ENCODE measurements at regions not wholly inside any gene's neighbourhood (a gene's known extent, or its start where the extent isn't known, plus 50 kb on each side); places are given as distances from the start of the nearest gene placed in this dataset.

GRCh38 chr12:58262796-58263195, 321.4 kb downstream of the ATP23 start:
- peaks cover 6% of the 10 kb centered on the region for H3K9me3 Mint-ChIP-seq
- H3K27me3 Mint-ChIP-seq (ENCODE audit: low read depth) = peaks cover 5% of the 10 kb centered on the region
- H3K36me3 Mint-ChIP-seq (ENCODE audit: insufficient read depth) = no peaks in the 10 kb centered on the region
- H3K4me1 Mint-ChIP-seq (ENCODE audit: low read depth) = no peaks in the 10 kb centered on the region
- no peak for DNase-seq
- no peak for ATAC-seq
- H3K4me3 Mint-ChIP-seq = no peak overlapping the region

- no peaks in the 10 kb centered on the region for H3K36me3 Mint-ChIP-seq (ENCODE audit: insufficient read depth)
- no peak overlapping the region for H3K4me3 Mint-ChIP-seq
- H3K27me3 Mint-ChIP-seq (ENCODE audit: low read depth) = peaks cover 5% of the 10 kb centered on the region
- H3K9me3 Mint-ChIP-seq = peaks cover 6% of the 10 kb centered on the region
- DNase-seq = no peak
- no peaks in the 10 kb centered on the region for H3K4me1 Mint-ChIP-seq (ENCODE audit: low read depth)
- ATAC-seq = no peak
These were observed 322.4 kb downstream of the ATP23 start for GRCh38 chr12:58263816-58264215.

- peaks cover 9% of the 10 kb centered on the region for H3K9me3 Mint-ChIP-seq
- H3K4me3 Mint-ChIP-seq = no peak overlapping the region
- no peaks in the 10 kb centered on the region for H3K36me3 Mint-ChIP-seq (ENCODE audit: insufficient read depth)
- no peak for ATAC-seq
- DNase-seq = no peak
- H3K4me1 Mint-ChIP-seq (ENCODE audit: low read depth) = no peaks in the 10 kb centered on the region
- H3K27me3 Mint-ChIP-seq (ENCODE audit: low read depth) = peaks cover 4% of the 10 kb centered on the region
These were observed 326.7 kb downstream of the ATP23 start for GRCh38 chr12:58268069-58268468.

GRCh38 chr12:58269476-58269875, 328.1 kb downstream of the ATP23 start:
- Mint-ChIP-seq H3K27me3 (ENCODE audit: low read depth) (peaks cover 4% of the 10 kb centered on the region), H3K4me3 (no peak overlapping the region), H3K9me3 (peaks cover 9% of the 10 kb centered on the region), H3K4me1 (ENCODE audit: low read depth) (no peaks in the 10 kb centered on the region), H3K36me3 (ENCODE audit: insufficient read depth) (no peaks in the 10 kb centered on the region)
- DNase-seq (no peak), ATAC-seq (no peak)

- H3K4me1 Mint-ChIP-seq (ENCODE audit: low read depth) = no peaks in the 10 kb centered on the region
- ATAC-seq (no peak), DNase-seq (no peak)
- peaks cover 4% of the 10 kb centered on the region for H3K27me3 Mint-ChIP-seq (ENCODE audit: low read depth)
- H3K36me3 Mint-ChIP-seq (ENCODE audit: insufficient read depth) = no peaks in the 10 kb centered on the region
- H3K9me3 Mint-ChIP-seq = peaks cover 9% of the 10 kb centered on the region
- H3K4me3 Mint-ChIP-seq = no peak overlapping the region
These were observed 329.8 kb downstream of the ATP23 start for GRCh38 chr12:58270966-58271705.

GRCh38 chr12:58272461-58272860, 331.1 kb downstream of the ATP23 start:
- Mint-ChIP-seq H3K4me3 (no peak overlapping the region), H3K36me3 (ENCODE audit: insufficient read depth) (no peaks in the 10 kb centered on the region), H3K27me3 (ENCODE audit: low read depth) (peaks cover 4% of the 10 kb centered on the region), H3K9me3 (peaks cover 18% of the 10 kb centered on the region), H3K4me1 (ENCODE audit: low read depth) (no peaks in the 10 kb centered on the region)
- ATAC-seq (no peak), DNase-seq (no peak)

- H3K9me3 Mint-ChIP-seq = peaks cover 31% of the 10 kb centered on the region
- H3K27me3 Mint-ChIP-seq (ENCODE audit: low read depth) = no peaks in the 10 kb centered on the region
- H3K4me1 Mint-ChIP-seq (ENCODE audit: low read depth) = no peaks in the 10 kb centered on the region
- H3K36me3 Mint-ChIP-seq (ENCODE audit: insufficient read depth) = no peaks in the 10 kb centered on the region
- DNase-seq (no peak), ATAC-seq (no peak)
- no peak overlapping the region for H3K4me3 Mint-ChIP-seq
These were observed 335.9 kb downstream of the ATP23 start for GRCh38 chr12:58277231-58277630.

- no peak for DNase-seq
- H3K27me3 Mint-ChIP-seq (ENCODE audit: low read depth) = peaks cover 3% of the 10 kb centered on the region
- H3K9me3 Mint-ChIP-seq = peaks cover 27% of the 10 kb centered on the region
- no peaks in the 10 kb centered on the region for H3K36me3 Mint-ChIP-seq (ENCODE audit: insufficient read depth)
- no peak for ATAC-seq
- no peak overlapping the region for H3K4me3 Mint-ChIP-seq
- H3K4me1 Mint-ChIP-seq (ENCODE audit: low read depth) = no peaks in the 10 kb centered on the region
These were observed 342.2 kb downstream of the ATP23 start for GRCh38 chr12:58283553-58283952.

- DNase-seq = no peak
- H3K36me3 Mint-ChIP-seq (ENCODE audit: insufficient read depth) = no peaks in the 10 kb centered on the region
- no peaks in the 10 kb centered on the region for H3K4me1 Mint-ChIP-seq (ENCODE audit: low read depth)
- peaks cover 10% of the 10 kb centered on the region for H3K27me3 Mint-ChIP-seq (ENCODE audit: low read depth)
- H3K9me3 Mint-ChIP-seq = peaks cover 20% of the 10 kb centered on the region
- H3K4me3 Mint-ChIP-seq = no peak overlapping the region
- ATAC-seq = no peak
These were observed 344.2 kb downstream of the ATP23 start for GRCh38 chr12:58285551-58285950.

GRCh38 chr12:58286353-58286752, 345.0 kb downstream of the ATP23 start:
- DNase-seq = no peak
- Mint-ChIP-seq H3K4me3 (no peak overlapping the region), H3K4me1 (ENCODE audit: low read depth) (no peaks in the 10 kb centered on the region), H3K36me3 (ENCODE audit: insufficient read depth) (no peaks in the 10 kb centered on the region), H3K27me3 (ENCODE audit: low read depth) (peaks cover 10% of the 10 kb centered on the region), H3K9me3 (peaks cover 15% of the 10 kb centered on the region)
- no peak for ATAC-seq

GRCh38 chr12:58288190-58288589, 346.8 kb downstream of the ATP23 start:
- ATAC-seq = no peak
- H3K4me1 Mint-ChIP-seq (ENCODE audit: low read depth) = no peaks in the 10 kb centered on the region
- H3K27me3 Mint-ChIP-seq (ENCODE audit: low read depth) = peaks cover 10% of the 10 kb centered on the region
- H3K4me3 Mint-ChIP-seq = no peak overlapping the region
- H3K36me3 Mint-ChIP-seq (ENCODE audit: insufficient read depth) = no peaks in the 10 kb centered on the region
- no peak for DNase-seq
- peaks cover 9% of the 10 kb centered on the region for H3K9me3 Mint-ChIP-seq

- DNase-seq (no peak), ATAC-seq (no peak)
- Mint-ChIP-seq H3K9me3 (no peaks in the 10 kb centered on the region), H3K27me3 (ENCODE audit: low read depth) (peaks cover 16% of the 10 kb centered on the region), H3K4me3 (no peak overlapping the region), H3K36me3 (ENCODE audit: insufficient read depth) (no peaks in the 10 kb centered on the region), H3K4me1 (ENCODE audit: low read depth) (no peaks in the 10 kb centered on the region)
These were observed 349.7 kb downstream of the ATP23 start for GRCh38 chr12:58291106-58291505.

- Mint-ChIP-seq H3K27me3 (ENCODE audit: low read depth) (peaks cover 16% of the 10 kb centered on the region), H3K4me1 (ENCODE audit: low read depth) (no peaks in the 10 kb centered on the region), H3K36me3 (ENCODE audit: insufficient read depth) (no peaks in the 10 kb centered on the region), H3K4me3 (no peak overlapping the region), H3K9me3 (no peaks in the 10 kb centered on the region)
- DNase-seq (no peak), ATAC-seq (no peak)
These were observed 352.1 kb downstream of the ATP23 start for GRCh38 chr12:58293308-58293982.

- no peaks in the 10 kb centered on the region for H3K9me3 Mint-ChIP-seq
- H3K4me1 Mint-ChIP-seq (ENCODE audit: low read depth) = no peaks in the 10 kb centered on the region
- H3K4me3 Mint-ChIP-seq = no peak overlapping the region
- peaks cover 8% of the 10 kb centered on the region for H3K27me3 Mint-ChIP-seq (ENCODE audit: low read depth)
- no peak for DNase-seq
- H3K36me3 Mint-ChIP-seq (ENCODE audit: insufficient read depth) = no peaks in the 10 kb centered on the region
- ATAC-seq = no peak
These were observed 353.9 kb downstream of the ATP23 start for GRCh38 chr12:58295268-58295667.

GRCh38 chr12:58296863-58297262, 355.5 kb downstream of the ATP23 start:
- Mint-ChIP-seq H3K9me3 (no peaks in the 10 kb centered on the region), H3K36me3 (ENCODE audit: insufficient read depth) (no peaks in the 10 kb centered on the region), H3K27me3 (ENCODE audit: low read depth) (peaks cover 8% of the 10 kb centered on the region), H3K4me3 (no peak overlapping the region), H3K4me1 (ENCODE audit: low read depth) (no peaks in the 10 kb centered on the region)
- no peak for DNase-seq
- ATAC-seq = no peak

Data from activated T-cell treated with anti-CD3 and anti-CD28 coated beads, Interleukin-2, amount 50 U/mL, for 4 hours (primary cell).